HG02588 (cell line): ENCODE measurements at regions not wholly inside any gene's neighbourhood (a gene's known extent, or its start where the extent isn't known, plus 50 kb on each side); places are given as distances from the start of the nearest gene placed in this dataset.

Source experiments
- ATAC-seq: cut with Tn5 transposase; IDR thresholded peaks from one replicate; pipeline ENCODE4 v1.9.1; 2021; ENCODE audit warnings: mild to moderate bottlenecking, moderate library complexity; ENCODE audit not compliant: unreplicated experiment

DNA sequence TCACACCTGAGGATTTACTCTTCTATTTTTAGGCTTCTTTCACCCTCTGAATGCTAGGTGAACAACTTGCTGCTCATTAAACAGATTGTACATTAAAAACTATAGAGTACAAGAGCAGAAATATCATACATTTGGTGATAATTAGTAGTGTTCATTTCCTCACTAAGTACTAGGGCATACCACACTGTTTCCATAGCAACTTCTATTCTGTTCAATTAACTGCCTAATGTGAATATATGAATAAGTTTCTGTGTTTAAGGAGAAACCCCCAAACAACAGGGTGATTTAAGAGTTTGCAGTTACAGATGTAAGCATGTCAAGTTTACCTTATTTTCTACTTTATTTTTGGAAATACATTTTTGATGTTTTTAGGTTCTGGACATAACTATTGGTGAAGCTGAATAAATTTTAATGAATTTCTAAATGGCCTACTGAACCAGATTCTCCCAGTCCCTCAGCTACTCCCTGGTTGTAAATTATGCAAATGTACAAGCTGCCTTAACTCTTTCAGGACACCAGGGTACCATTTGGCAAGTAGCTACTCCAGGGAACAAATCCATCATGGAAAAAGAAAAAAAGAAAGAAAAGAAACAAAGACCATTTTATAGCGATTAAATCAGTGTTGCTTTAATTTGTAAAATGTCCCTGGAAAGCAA lies 199.8 kb upstream of the NAV3 start:
- ATAC-seq, result no peak

DNA sequence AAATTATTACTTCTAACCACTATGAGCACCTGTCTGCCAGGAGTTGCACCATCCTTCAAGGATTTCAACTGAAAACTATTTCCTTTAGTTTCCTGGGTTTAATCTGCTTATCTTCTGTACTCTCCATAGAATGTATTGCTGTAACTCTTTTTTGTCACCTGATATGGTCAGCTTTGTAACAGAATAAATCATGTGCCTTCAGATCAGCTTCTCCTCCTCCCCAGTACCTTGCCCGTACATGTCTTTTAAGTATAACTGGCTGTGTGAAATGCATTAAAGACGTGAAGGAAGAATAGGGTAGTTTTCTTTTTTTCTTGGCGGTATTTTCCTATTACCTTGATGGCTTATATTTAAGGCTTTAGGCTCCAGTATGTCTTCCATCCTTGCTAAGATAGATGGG lies 200.3 kb upstream of the NAV3 start:
- ATAC-seq, result no peak

DNA sequence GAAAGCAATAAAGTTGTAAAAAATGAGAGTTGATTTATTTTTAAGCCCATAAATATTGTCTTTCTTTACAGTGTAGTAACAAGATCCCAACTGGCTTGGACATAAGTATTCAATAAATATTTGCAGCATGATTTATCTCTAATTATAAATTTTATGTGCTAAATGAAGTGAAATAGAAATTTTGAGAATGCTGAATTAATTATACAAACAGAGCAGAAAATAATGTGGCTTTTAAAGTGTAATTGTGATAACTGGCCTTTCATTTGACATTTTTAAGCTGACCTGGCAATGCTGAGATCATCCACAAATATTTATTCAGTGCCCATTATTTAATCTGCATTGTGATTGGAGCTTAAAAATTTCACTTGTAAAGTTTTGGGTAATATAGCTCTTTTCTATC lies 201.6 kb upstream of the NAV3 start:
- no peak for ATAC-seq

DNA sequence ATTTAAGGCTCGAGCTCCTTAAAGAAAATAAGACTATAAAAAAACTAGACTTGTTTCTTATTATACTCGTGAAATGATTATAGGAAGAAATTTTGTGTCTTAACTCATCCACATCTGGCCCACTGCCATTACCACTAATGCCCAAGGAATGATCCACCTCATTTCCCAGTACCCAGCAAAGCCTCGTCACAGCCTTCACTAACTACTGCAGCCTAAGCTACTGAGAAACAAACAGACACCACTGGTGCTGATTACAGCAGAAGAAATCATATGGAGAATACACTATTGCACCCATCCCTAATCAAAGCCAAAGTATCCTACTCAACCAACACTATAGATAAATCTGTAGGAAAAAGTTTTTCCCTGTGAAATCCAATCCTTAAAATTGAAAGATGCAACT lies 205.3 kb upstream of the NAV3 start:
- ATAC-seq, result no peak

DNA sequence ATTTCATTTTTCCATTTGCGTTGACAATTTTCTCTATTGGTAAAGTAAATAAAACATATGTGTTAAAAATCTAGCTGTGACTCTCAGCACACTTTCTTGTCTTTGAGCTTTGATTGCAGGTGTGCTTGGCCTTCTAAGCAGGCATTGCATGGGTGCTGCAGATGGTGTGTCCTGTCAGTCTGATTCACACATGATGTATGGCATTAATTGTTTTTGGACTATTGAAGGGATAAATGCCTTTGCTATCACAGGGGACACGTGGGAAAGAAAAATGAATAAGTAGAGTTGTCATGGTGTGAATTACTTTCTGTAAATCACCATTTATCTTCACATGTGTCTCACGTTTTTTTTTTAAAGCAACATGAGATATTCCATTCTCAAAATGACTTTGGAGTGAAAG lies 211.3 kb upstream of the NAV3 start:
- ATAC-seq, result no peak

DNA sequence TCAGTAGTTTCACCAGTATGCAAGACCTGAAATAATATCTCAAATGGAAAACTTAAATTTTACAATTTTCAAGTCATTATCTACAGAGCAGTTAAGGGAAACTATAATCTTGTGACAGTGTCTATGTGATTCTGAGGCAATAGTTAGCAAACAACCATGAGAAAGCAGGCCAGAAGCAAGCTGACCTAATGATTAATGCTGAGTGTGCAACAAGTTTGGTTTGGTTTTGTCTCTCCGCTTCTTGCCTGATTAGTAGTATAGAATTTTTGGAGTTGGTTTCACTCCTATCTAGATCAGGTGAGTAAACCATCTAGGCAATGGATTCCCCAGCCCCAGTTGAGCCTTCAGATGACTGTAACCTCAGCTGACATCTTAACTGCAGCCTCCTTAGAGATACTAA lies 212.9 kb upstream of the NAV3 start:
- no peak for ATAC-seq

DNA sequence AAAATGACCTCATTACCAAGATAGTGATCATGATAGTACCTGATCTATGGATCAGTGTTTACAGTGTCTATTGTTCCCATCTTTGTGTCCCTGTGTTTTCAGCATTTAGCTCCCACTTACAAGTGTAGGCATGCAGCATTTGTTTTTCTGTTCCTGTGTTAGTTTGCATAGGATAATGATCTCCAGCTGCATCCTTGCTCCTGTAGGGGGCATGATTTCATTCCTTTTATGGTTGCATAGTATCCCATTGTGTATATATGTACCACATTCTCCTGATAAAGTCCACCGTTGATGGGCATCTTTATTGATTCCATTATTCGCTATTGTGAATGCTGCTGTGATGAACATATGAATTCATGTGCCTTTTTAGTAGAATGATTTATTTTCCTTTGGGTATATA lies 215.4 kb upstream of the NAV3 start:
- no peak for ATAC-seq

DNA sequence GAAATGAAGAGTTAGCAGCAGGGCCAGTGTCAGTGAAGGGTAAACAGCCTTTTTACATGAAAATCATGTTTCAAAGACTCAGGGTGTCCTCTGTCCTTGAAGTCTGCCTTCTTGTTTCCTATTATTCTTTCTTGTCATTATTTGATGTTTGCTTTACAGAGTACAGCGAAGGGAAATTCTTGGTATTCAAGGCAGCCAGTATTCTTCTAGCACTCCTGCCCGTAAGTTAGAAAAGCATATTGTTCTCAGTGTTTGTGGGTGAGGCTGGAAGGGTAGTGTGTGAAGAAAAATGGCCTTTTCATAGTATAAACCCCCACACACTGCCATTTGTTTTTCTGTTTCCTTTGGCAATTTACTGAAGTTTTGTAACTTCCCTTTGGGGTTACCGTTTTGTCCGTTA lies 217.3 kb upstream of the NAV3 start:
- no peak for ATAC-seq

DNA sequence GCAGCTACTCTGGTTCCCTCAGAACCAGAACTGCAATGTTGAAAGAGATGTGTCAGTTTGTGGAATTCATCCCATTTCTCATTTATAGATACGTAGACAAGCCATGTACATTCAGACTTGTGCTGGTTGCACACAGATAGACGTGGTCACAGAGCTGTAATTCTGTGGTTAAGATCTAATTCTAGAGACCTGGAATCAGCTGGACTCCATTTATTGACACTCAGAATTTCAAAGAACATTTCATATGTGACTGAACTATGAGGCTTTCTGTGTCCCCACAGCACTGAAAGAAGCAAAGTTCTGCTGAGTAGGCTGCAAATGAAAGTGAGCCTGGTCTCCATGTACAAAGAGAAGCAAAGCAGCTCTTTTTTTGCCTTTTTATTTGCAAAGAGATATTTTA lies 220.2 kb upstream of the NAV3 start:
- ATAC-seq, result no peak

DNA sequence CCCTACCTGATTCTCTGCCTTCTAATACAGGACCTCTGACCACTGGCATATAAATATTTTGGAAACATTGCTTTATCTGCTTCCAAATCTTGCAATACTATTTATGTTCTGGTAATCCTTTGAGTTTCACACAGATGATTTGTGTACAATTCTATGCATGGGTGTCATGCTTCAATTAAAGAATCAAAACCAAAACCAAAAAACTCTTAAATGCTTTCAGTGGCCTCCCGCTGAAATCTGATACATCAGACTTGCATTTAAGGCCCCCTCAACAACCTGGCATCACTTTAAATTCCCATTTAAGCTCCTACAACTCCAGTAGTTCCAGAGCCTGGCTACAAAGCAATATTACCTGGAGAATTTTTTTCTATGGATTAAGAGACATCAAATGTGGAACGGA lies 221.7 kb upstream of the NAV3 start:
- no peak for ATAC-seq

DNA sequence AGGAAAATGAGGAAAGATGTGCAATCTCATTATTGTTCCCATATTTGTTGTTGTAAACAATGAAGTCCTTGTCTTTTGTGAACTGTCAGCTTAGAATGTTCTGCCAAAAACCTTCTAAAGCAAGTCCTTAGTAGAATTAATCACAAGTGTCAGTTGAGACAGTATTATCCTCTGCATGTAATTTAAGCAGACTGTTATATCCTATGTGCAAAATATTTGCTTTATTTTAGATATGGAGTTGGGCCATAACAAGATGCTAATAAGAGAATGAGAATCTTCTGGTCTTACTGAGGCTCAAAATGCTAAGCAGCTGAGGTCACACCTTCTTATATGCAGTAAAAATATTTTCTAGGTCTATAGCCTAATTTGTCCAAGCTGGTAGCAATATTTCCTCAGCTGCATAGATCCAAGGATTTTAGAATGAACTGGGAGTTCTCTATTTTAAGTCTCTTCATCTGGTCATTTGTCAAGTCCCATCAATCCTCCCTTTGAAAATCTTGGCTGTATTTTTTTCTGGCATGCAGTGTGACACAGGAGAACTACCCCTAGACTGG lies 222.3 kb upstream of the NAV3 start:
- no peak for ATAC-seq

DNA sequence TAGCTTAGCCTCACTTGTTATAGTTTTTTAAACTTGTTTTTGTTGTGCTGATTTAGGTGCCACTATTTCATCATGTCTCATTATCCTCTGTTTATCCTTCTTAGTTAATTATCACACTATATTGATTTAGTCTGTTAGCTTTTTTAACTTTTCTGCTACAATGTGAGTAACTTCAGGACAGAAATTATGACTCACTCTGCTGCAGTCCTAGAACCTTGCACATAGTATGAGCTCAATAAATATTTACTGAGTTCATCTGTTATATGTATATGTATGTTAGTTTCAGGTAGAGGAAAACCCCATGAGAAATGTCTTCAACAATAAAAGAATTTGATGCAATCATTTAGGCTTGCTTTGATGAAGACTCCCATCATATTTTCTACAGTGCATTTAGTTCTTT lies 224.3 kb upstream of the NAV3 start:
- no peak for ATAC-seq

DNA sequence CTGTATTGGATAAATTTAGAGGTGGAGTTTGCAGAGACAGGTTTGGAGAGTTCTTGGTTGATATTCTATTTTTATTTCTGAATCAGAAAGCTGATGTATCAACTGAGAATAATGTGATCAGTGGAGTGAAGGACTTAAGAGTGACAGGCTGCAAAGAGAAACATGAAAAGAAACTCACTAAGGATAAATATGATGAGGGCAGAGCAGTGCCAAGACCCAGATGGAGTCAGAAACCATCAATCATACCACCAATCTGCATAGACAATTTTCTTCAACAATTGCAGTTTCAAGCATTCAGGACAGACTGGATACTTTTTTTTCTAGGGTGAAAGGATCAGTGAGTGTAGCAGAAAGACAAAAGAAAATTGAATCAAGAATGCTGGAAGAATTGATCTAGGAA lies 226.7 kb upstream of the NAV3 start:
- no peak for ATAC-seq

DNA sequence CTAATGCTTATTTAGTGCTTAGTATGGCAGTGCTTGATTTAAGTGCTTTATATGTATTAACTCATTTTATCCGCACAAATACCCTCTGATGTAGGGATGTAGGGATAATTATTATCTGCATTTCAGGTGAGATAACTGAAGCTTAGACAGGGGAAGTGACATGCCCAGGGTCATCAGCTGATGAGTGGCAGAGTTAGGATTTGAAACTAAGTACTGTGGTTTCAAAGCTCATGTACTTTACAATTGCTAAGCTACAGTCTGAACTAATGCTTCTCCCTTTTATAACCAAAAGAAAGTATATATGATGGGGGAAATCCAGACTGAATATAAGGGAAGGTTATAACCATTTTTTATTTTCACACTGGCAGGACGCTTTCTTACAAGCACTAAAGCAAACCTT lies 229.6 kb upstream of the NAV3 start:
- ATAC-seq, result no peak

DNA sequence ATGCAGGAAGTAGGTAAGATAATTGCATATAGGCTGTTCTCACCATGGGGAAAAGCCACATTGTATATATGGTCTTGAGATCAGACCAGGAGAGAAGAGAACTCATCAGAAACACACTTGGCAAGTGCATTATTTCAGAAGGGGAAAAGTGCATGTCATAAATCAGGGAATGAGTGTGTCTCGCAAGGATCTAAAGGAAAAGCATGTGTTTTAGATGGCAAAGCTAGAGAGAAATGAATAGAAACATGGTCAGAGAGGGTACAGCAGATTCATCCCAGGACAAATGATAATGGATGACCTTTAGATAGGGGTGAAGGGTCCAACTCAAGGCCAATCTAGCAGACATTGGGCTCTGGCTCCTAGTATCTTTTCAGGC lies 230.2 kb upstream of the NAV3 start:
- ATAC-seq, result no peak

DNA sequence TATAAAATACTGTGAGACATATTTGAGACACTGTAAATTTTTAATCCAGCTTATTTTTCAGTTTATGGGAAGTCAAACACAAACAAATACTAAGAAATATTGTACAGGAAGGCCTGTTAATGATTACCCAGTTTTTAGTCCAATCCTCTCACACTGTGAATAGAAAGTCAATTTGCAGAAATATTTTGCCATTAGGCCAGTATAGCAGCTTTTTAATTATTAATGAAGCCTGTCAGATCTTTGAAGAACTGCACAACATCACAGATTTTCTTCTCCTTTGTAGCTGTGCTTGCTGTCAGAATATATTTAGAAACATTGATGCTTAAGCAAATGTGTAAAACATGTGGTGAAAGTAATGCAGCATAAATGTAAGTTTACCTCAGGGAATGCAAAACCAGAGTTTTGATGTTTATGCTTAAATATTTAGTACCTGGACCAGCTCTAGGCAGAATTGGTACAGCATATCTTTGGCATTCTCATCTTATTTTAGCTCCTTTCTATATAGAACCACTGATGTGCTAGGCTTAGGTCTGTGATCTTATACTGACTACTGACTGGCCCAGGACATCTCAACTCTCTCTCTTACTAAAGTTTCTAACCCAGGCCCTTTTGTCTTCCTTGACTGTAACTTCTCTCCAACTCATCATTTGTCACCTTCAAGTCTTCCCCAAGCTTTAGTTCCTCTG lies 230.8 kb upstream of the NAV3 start:
- ATAC-seq, result peak; percentile 52

DNA sequence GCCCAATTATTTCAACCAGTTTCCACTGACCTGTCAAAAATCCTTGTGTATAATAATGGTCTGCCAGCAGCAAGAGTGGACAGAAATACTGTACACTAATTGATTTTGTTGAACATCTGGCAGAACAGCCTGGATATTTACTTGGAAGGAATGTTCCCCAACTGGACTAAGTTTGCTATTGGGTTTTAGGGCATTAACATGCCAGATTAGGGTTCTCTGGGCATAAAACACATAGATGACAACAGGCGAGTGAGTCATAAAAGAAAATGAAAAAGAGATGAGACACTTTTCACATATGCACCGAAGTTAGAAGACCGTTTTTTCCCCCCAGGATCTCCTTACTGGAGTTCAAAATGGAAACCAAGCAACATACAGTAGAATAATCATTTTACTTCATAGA lies 236.3 kb upstream of the NAV3 start:
- ATAC-seq, result no peak

DNA sequence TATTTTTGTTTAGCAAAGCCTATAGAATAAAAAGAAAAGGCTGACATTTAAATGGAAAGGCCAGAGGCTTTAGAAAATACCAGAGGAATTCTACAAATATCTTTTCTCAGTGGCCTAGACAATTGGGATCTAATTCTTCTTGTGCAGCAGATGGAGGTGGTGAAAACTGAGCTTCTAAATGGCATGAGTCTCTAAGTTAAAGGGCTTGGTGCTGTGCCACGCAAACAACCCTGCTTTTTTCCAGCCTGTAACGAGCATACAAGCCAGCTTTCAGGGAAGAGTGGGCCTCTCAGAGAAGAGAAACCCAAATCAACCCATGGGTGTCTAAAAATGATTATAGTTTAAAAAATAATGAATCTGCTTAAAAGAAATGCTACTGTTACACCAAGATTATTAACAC lies 237.9 kb upstream of the NAV3 start:
- no peak for ATAC-seq

DNA sequence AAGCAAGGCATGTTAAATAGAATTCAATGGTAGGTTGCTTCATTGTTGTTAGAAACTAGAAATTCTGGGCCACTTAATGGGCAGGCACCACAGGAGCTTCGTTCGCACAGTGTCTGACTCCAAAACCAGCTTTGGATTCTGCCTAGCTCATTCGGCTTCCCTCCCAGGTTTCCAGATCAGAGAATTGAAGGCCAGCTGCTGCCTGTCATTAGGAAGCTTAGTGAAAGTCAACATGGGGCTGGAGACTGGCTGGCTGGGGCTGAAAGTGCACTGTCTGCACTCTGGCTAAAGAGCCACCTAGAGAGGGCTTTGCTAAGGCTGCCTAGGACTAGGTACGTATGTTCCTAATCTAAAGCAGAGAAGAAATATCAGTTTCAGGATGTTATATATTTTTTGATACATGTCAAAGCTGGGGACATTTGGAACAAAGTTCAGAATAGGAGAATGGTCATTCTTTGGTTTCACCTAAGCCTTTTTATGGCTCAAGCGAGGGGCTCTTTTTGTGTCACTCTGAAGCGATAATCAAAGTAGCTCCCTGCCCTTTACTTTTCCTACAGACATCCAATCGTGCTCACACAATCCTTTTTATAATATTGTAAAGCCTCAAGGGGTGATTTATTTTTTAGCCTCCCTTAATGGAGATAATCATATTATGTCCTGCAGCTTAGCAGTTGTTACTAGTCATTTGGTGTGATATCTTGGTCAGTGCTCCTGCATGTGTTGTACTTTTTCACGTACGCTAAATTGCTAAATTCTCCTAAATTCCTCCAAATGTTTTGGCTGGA lies 238.5 kb upstream of the NAV3 start:
- no peak for ATAC-seq

DNA sequence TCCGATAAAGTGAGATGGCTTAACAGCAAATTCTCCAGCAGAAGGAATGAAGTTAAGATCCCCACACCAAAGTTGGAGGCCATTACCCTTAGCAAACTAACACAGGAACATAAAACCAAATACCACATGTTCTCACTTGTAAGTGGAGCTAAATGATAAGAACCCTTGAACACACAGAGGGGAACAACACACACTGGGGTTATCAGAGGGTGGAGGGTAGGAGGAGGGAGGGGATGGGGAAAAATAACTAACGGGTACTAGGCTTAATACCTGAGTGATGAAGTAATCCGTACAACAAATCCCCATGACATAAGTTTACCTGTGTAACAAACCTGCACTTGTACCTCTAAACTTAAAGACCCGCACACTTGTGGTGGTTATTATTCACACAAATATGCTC lies 240.4 kb upstream of the NAV3 start:
- no peak for ATAC-seq

DNA sequence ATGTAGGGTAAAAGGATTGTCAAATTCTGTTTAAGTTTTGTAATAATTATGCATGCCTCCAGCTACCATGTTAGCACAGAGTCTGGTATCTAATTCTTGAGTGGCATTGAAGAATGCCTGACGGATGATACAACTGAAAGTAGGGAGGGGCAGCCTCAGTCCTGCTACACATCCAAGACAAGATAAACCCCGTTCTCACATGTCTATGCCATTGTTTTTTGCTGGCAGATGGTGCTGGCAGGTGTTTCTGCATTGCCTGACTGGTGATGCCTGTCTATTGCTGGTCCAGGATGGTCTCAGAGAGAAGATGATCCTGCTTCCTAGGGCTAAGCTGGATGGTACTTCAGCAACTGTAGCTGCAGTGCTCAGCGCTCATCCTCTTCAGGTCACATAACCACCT lies 245.8 kb upstream of the NAV3 start:
- ATAC-seq, result no peak
